Astrocyte (in vitro differentiated cells and primary cell): ENCODE measurements at regions not wholly inside any gene's neighbourhood (a gene's known extent, or its start where the extent isn't known, plus 50 kb on each side); places are given as distances from the start of the nearest gene placed in this dataset.

Source experiments
- DNase-seq: peaks from one replicate; pipeline ENCODE4 v3.0.0-alpha.2; 2010; ENCODE audit warnings: low read depth
- FAIRE-seq: peaks from 2 replicates; lab custom pipeline; 2011; peaks lifted over from hg19 to GRCh38; lab: Jason Lieb, UNC
- H2AFZ ChIP-seq: 2 replicates; pipeline ENCODE4 v1.6.0; 2012; ENCODE audit warnings: low read depth, low read length, inconsistent platforms
- H3K27ac ChIP-seq: 2 replicates; pipeline ENCODE4 v1.5.1; 2011; ENCODE audit warnings: low read depth, low read length, inconsistent platforms
- H3K27me3 ChIP-seq: 2 replicates; pipeline ENCODE4 v1.6.0; 2011; ENCODE audit warnings: low read length, inconsistent platforms; ENCODE audit not compliant: insufficient read depth
- H3K36me3 ChIP-seq: 2 replicates; pipeline ENCODE4 v1.5.1; 2011; ENCODE audit warnings: low read length, inconsistent platforms; ENCODE audit not compliant: insufficient read depth
- H3K4me1 ChIP-seq: 2 replicates; pipeline ENCODE4 v1.5.1; 2011; ENCODE audit warnings: low read length, inconsistent platforms; ENCODE audit not compliant: insufficient read depth
- H3K4me2 ChIP-seq: 2 replicates; pipeline ENCODE4 v1.6.0; 2012; ENCODE audit warnings: low read length, inconsistent platforms
- H3K4me3 ChIP-seq: 2 replicates; pipeline ENCODE4 v1.5.1; 2011; ENCODE audit warnings: low read depth, mild to moderate bottlenecking, low read length, inconsistent platforms; ENCODE audit not compliant: insufficient read depth
- H3K79me2 ChIP-seq: 2 replicates; pipeline ENCODE4 v1.6.0; 2012; ENCODE audit warnings: mild to moderate bottlenecking, low read length, inconsistent platforms; ENCODE audit not compliant: insufficient read depth
- H3K9ac ChIP-seq: 2 replicates; pipeline ENCODE4 v1.6.0; 2012; ENCODE audit warnings: mild to moderate bottlenecking, low read length, inconsistent platforms
- H3K9me3 ChIP-seq: 2 replicates; pipeline ENCODE4 v1.5.1; 2012; ENCODE audit warnings: low read depth, mild to moderate bottlenecking, low read length, inconsistent platforms; ENCODE audit not compliant: insufficient read depth
- H4K20me1 ChIP-seq: 2 replicates; pipeline ENCODE4 v1.6.0; 2012; ENCODE audit warnings: low read length, inconsistent platforms; ENCODE audit not compliant: insufficient read depth
- H3K27ac Mint-ChIP-seq: one replicate; pipeline ENCODE4 v1.8.0; 2021; ENCODE audit warnings: mild to moderate bottlenecking, mixed read lengths; ENCODE audit not compliant: unreplicated experiment
- H3K27me3 Mint-ChIP-seq: one replicate; pipeline ENCODE4 v1.8.0; 2021; ENCODE audit warnings: low read depth, mixed read lengths; ENCODE audit not compliant: unreplicated experiment
- H3K36me3 Mint-ChIP-seq: one replicate; pipeline ENCODE4 v1.8.0; 2021; ENCODE audit warnings: low read depth, mixed read lengths; ENCODE audit not compliant: unreplicated experiment
- H3K4me1 Mint-ChIP-seq: one replicate; pipeline ENCODE4 v1.8.0; 2021; ENCODE audit warnings: low read depth, mixed read lengths; ENCODE audit not compliant: unreplicated experiment
- H3K4me3 Mint-ChIP-seq: one replicate; pipeline ENCODE4 v1.8.0; 2021; ENCODE audit warnings: mild to moderate bottlenecking, moderate library complexity, mixed read lengths; ENCODE audit not compliant: unreplicated experiment
- H3K9me3 Mint-ChIP-seq: one replicate; pipeline ENCODE4 v1.8.0; 2021; ENCODE audit warnings: mild to moderate bottlenecking, mixed read lengths; ENCODE audit not compliant: unreplicated experiment
- CTCF ChIP-seq: IDR thresholded peaks from 2 replicates; pipeline ENCODE4 v1.5.1; 2011; ENCODE audit warnings: low read depth, mild to moderate bottlenecking, inconsistent platforms, low read length, moderate library complexity; ENCODE audit not compliant: insufficient read depth
- EZH2 ChIP-seq: IDR thresholded peaks from 2 replicates; pipeline ENCODE4 v1.6.1; 2012; ENCODE audit warnings: mild to moderate bottlenecking, low read length, inconsistent platforms; ENCODE audit not compliant: insufficient read depth

GRCh38 chr4:35900286-35901243 lies 343.7 kb downstream of the ARAP2 start:
- Histone ChIP-seq H3K9ac (no peak overlapping the region), H3K79me2 (no peaks in the 10 kb centered on the region), H3K27ac (no peak overlapping the region), H3K27me3 (no peaks in the 10 kb centered on the region), H3K4me1 (no peaks in the 10 kb centered on the region), H3K4me3 (no peak overlapping the region), H3K36me3 (no peaks in the 10 kb centered on the region), H2AFZ (no peak overlapping the region), H3K4me2 (no peak overlapping the region), H3K9me3 (peaks cover 4% of the 10 kb centered on the region), H4K20me1 (no peaks in the 10 kb centered on the region)
- H3K27ac Mint-ChIP-seq = no peak overlapping the region
- H3K27me3 Mint-ChIP-seq = no peaks in the 10 kb centered on the region
- TF ChIP-seq CTCF = no peak
- TF ChIP-seq EZH2 = no peak
- no peaks in the 10 kb centered on the region for H3K36me3 Mint-ChIP-seq
- no peak overlapping the region for H3K4me3 Mint-ChIP-seq
- no peaks in the 10 kb centered on the region for H3K4me1 Mint-ChIP-seq
- H3K9me3 Mint-ChIP-seq = no peaks in the 10 kb centered on the region
- FAIRE-seq (no peak), DNase-seq (no peak)

GRCh38 chr4:35912174-35912573 lies 332.1 kb downstream of the ARAP2 start:
- Mint-ChIP-seq H3K9me3 (peaks cover 3% of the 10 kb centered on the region), H3K27ac (no peak overlapping the region), H3K27me3 (no peaks in the 10 kb centered on the region), H3K36me3 (no peaks in the 10 kb centered on the region), H3K4me1 (no peaks in the 10 kb centered on the region), H3K4me3 (no peak overlapping the region)
- Histone ChIP-seq H3K9me3 (no peaks in the 10 kb centered on the region), H3K4me2 (no peak overlapping the region), H3K79me2 (no peaks in the 10 kb centered on the region), H3K27ac (no peak overlapping the region), H3K36me3 (no peaks in the 10 kb centered on the region), H4K20me1 (no peaks in the 10 kb centered on the region), H2AFZ (no peak overlapping the region), H3K4me3 (no peak overlapping the region), H3K9ac (no peak overlapping the region), H3K4me1 (no peaks in the 10 kb centered on the region), H3K27me3 (no peaks in the 10 kb centered on the region)
- DNase-seq = no peak
- no peak for TF ChIP-seq EZH2
- no peak for TF ChIP-seq CTCF
- FAIRE-seq = no peak

GRCh38 chr4:35918491-35918977 lies 325.8 kb downstream of the ARAP2 start:
- H3K4me1 Mint-ChIP-seq = no peaks in the 10 kb centered on the region
- H3K36me3 ChIP-seq = no peaks in the 10 kb centered on the region
- H4K20me1 ChIP-seq = no peaks in the 10 kb centered on the region
- no peak overlapping the region for H3K27ac Mint-ChIP-seq
- H3K36me3 Mint-ChIP-seq = no peaks in the 10 kb centered on the region
- no peaks in the 10 kb centered on the region for H3K9me3 Mint-ChIP-seq
- no peak overlapping the region for H3K4me3 Mint-ChIP-seq
- no peak for DNase-seq
- H3K27ac ChIP-seq = no peak overlapping the region
- H2AFZ ChIP-seq = no peak overlapping the region
- H3K27me3 Mint-ChIP-seq = no peaks in the 10 kb centered on the region
- no peaks in the 10 kb centered on the region for H3K27me3 ChIP-seq
- H3K9me3 ChIP-seq = no peaks in the 10 kb centered on the region
- TF ChIP-seq CTCF (no peak), EZH2 (no peak)
- FAIRE-seq = no peak
- H3K4me3 ChIP-seq = no peak overlapping the region
- no peak overlapping the region for H3K9ac ChIP-seq
- no peaks in the 10 kb centered on the region for H3K4me1 ChIP-seq
- no peaks in the 10 kb centered on the region for H3K79me2 ChIP-seq
- H3K4me2 ChIP-seq = no peak overlapping the region
